ENCODE measurements at regions not wholly inside any gene's neighbourhood (a gene's known extent, or its start where the extent isn't known, plus 50 kb on each side); places are given as distances from the start of the nearest gene placed in this dataset.

DNA sequence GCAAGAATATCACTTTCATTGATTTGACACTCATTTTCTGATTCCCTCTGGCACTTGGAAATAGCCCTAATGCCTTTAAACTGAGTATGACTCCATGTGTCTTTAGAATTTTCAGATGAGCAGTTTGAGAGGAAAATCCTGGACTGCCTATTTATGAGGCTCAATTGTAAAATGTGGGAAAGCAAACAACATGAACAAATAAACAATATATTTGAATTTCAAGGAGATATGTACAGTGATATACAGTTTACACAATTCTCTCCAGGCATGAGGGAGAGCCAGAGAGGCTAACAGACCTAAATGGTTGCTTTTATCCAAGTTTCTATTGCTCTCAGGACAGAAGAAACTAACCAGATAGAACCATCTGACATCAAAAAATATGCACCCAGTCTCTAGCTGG, 748.2 kb upstream of the NRSN1 start:
- Histone ChIP-seq H3K9me3 (ENCODE audit: insufficient read depth, low read depth, low read length) (no peaks in the 10 kb centered on the region), H3F3A (ENCODE audit: low read depth) (no peaks in the 10 kb centered on the region), H3K79me2 (ENCODE audit: insufficient read depth, low read length) (no peaks in the 10 kb centered on the region), H3K36me3 (ENCODE audit: insufficient read depth, low read length) (no peaks in the 10 kb centered on the region), H3K4me2 (ENCODE audit: low read depth, low read length, poor library complexity, severe bottlenecking) (no peak overlapping the region), H4K20me1 (ENCODE audit: insufficient read depth, low read length, poor library complexity, severe bottlenecking) (no peaks in the 10 kb centered on the region), H2AFZ (ENCODE audit: low read length) (no peak overlapping the region), H3K4me3 (ENCODE audit: low read length, poor library complexity, severe bottlenecking) (no peak overlapping the region), H3K9ac (ENCODE audit: low read depth, low read length, poor library complexity, severe bottlenecking) (no peak overlapping the region), H3K4me1 (ENCODE audit: insufficient read depth, low read length, poor library complexity, severe bottlenecking) (no peaks in the 10 kb centered on the region), H3K9me2 (replicated peaks; ENCODE audit: low read depth, low read length) (no peaks in the 10 kb centered on the region), H3K27me3 (ENCODE audit: insufficient read depth, low read length, poor library complexity, severe bottlenecking) (no peaks in the 10 kb centered on the region)
- TF ChIP-seq, protein P1, sequence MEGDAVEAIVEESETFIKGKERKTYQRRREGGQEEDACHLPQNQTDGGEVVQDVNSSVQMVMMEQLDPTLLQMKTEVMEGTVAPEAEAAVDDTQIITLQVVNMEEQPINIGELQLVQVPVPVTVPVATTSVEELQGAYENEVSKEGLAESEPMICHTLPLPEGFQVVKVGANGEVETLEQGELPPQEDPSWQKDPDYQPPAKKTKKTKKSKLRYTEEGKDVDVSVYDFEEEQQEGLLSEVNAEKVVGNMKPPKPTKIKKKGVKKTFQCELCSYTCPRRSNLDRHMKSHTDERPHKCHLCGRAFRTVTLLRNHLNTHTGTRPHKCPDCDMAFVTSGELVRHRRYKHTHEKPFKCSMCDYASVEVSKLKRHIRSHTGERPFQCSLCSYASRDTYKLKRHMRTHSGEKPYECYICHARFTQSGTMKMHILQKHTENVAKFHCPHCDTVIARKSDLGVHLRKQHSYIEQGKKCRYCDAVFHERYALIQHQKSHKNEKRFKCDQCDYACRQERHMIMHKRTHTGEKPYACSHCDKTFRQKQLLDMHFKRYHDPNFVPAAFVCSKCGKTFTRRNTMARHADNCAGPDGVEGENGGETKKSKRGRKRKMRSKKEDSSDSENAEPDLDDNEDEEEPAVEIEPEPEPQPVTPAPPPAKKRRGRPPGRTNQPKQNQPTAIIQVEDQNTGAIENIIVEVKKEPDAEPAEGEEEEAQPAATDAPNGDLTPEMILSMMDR (conservative IDR thresholded peaks at IDR 0.05; ENCODE audit: low read length), result no peak
- TF ChIP-seq EZH2phosphoT487 (IDR thresholded peaks at IDR 0.05; ENCODE audit: borderline replicate concordance), result no peak

DNA sequence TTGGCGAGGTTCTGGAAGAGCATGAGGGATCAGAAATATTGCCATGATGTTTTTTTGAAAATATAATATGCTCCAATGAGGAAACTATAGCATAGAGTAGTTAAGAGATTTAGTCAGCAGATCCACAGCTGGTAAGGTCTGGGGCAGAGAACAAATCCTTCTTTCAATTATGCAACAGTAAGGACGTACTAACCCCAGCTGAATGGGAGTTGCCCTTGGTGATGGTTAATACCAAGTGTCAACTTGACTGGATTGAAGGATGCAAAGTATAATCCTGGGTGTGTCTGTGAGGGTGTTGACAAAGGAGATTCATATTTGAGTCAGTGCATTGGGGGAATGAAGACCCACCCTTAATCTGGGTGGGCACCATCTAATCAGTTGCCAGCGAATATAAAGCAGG, 745.5 kb upstream of the NRSN1 start:
- H3K27me3 ChIP-seq (ENCODE audit: insufficient read depth, low read length, poor library complexity, severe bottlenecking), result no peaks in the 10 kb centered on the region
- H3K4me1 ChIP-seq (ENCODE audit: insufficient read depth, low read length, poor library complexity, severe bottlenecking), result no peaks in the 10 kb centered on the region
- H3K79me2 ChIP-seq (ENCODE audit: insufficient read depth, low read length), result no peaks in the 10 kb centered on the region
- no peaks in the 10 kb centered on the region for H4K20me1 ChIP-seq (ENCODE audit: insufficient read depth, low read length, poor library complexity, severe bottlenecking)
- H3K9me2 ChIP-seq (replicated peaks; ENCODE audit: low read depth, low read length), result no peaks in the 10 kb centered on the region
- no peak overlapping the region for H3K4me3 ChIP-seq (ENCODE audit: low read length, poor library complexity, severe bottlenecking)
- H2AFZ ChIP-seq (ENCODE audit: low read length), result no peak overlapping the region
- no peak overlapping the region for H3K9ac ChIP-seq (ENCODE audit: low read depth, low read length, poor library complexity, severe bottlenecking)
- no peak overlapping the region for H3K4me2 ChIP-seq (ENCODE audit: low read depth, low read length, poor library complexity, severe bottlenecking)
- H3K9me3 ChIP-seq (ENCODE audit: insufficient read depth, low read depth, low read length), result no peaks in the 10 kb centered on the region
- TF ChIP-seq EZH2phosphoT487 (IDR thresholded peaks at IDR 0.05; ENCODE audit: borderline replicate concordance), result no peak
- TF ChIP-seq, protein P1 (conservative IDR thresholded peaks at IDR 0.05; ENCODE audit: low read length), result no peak
- H3K36me3 ChIP-seq (ENCODE audit: insufficient read depth, low read length), result no peaks in the 10 kb centered on the region
- no peaks in the 10 kb centered on the region for H3F3A ChIP-seq (ENCODE audit: low read depth)

DNA sequence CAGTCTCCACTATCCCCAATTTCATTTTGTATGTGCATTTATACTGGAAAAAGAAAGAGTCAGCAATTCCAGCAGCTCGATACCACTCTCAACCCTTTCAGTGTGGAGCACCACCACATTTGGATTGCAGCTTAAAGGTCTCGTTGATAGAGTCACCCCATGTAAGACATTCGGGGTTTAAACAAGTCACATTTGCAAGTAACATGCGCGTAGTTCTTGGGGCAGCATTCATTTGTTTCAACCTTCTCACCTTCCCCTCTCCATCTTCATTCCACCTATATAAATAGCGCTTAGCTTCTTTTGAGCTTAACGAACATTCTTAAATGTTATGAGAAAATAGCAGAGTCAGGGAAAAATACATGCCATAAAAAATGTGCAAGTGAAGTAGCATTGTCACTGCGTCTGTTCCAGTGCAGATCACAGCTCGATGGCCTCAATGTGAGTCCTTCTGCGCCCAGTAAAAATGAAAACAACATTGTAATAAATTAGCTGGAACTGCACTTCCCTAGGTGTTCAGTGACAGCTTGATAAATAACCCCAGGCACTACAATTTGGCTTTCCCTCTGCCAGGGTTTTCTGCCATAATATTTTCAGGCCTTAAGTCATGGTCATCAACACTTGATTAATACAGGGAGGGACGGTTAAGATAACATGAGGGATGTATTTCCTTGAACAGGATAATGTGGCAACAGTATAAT, 737.8 kb upstream of the NRSN1 start:
- H3F3A ChIP-seq (ENCODE audit: low read depth), result no peaks in the 10 kb centered on the region
- no peak for TF ChIP-seq EZH2phosphoT487 (IDR thresholded peaks at IDR 0.05; ENCODE audit: borderline replicate concordance)
- TF ChIP-seq, protein P1 (conservative IDR thresholded peaks at IDR 0.05; ENCODE audit: low read length), result no peak
- H3K4me2 ChIP-seq (ENCODE audit: low read depth, low read length, poor library complexity, severe bottlenecking), result no peak overlapping the region
- H3K9me2 ChIP-seq (replicated peaks; ENCODE audit: low read depth, low read length), result no peaks in the 10 kb centered on the region
- no peak overlapping the region for H2AFZ ChIP-seq (ENCODE audit: low read length)
- H3K4me3 ChIP-seq (ENCODE audit: low read length, poor library complexity, severe bottlenecking), result no peak overlapping the region
- no peaks in the 10 kb centered on the region for H3K27me3 ChIP-seq (ENCODE audit: insufficient read depth, low read length, poor library complexity, severe bottlenecking)
- no peaks in the 10 kb centered on the region for H3K4me1 ChIP-seq (ENCODE audit: insufficient read depth, low read length, poor library complexity, severe bottlenecking)
- no peaks in the 10 kb centered on the region for H3K79me2 ChIP-seq (ENCODE audit: insufficient read depth, low read length)
- no peak overlapping the region for H3K9ac ChIP-seq (ENCODE audit: low read depth, low read length, poor library complexity, severe bottlenecking)
- no peaks in the 10 kb centered on the region for H3K36me3 ChIP-seq (ENCODE audit: insufficient read depth, low read length)
- H4K20me1 ChIP-seq (ENCODE audit: insufficient read depth, low read length, poor library complexity, severe bottlenecking), result no peaks in the 10 kb centered on the region
- H3K9me3 ChIP-seq (ENCODE audit: insufficient read depth, low read depth, low read length), result no peaks in the 10 kb centered on the region

Data from Loucy (cell line).